Keratinocyte (primary cell): ENCODE measurements at regions not wholly inside any gene's neighbourhood (a gene's known extent, or its start where the extent isn't known, plus 50 kb on each side); places are given as distances from the start of the nearest gene placed in this dataset.

Experiments used
- DNase-seq: peaks from one replicate; pipeline ENCODE4 v3.0.0-alpha.2; 2011; ENCODE audit warnings: low read depth, missing footprints, low spot score
- FAIRE-seq: peaks from 2 replicates; lab custom pipeline; 2011; peaks lifted over from hg19 to GRCh38; lab: Jason Lieb, UNC
- H2AFZ ChIP-seq: 2 replicates; pipeline ENCODE4 v1.6.0; 2012; ENCODE audit warnings: low read length, control low read depth, inconsistent platforms; ENCODE audit not compliant: control insufficient read depth
- H3K27ac ChIP-seq: 2 replicates; pipeline ENCODE4 v1.5.1; 2011; ENCODE audit warnings: low read length; ENCODE audit not compliant: control insufficient read depth, insufficient read depth
- H3K27me3 ChIP-seq: 3 replicates; pipeline ENCODE4 v1.6.0; 2011; ENCODE audit warnings: low read length; ENCODE audit not compliant: control insufficient read depth, insufficient read depth; ENCODE audit errors: extremely low read depth
- H3K36me3 ChIP-seq, 2 experiments: 2 replicates in 1 of 2; 3 replicates in 1 of 2; pipeline ENCODE4 v1.5.1; 2011; ENCODE audit warnings: low read length in 2 of 2, mild to moderate bottlenecking in 1 of 2; ENCODE audit not compliant: control insufficient read depth in 2 of 2, insufficient read depth in 2 of 2; ENCODE audit errors: extremely low read depth in 1 of 2
- H3K4me1 ChIP-seq: 3 replicates; pipeline ENCODE4 v1.5.1; 2011; ENCODE audit warnings: low read length; ENCODE audit not compliant: control insufficient read depth, insufficient read depth; ENCODE audit errors: extremely low read depth
- H3K4me2 ChIP-seq: 3 replicates; pipeline ENCODE4 v1.6.0; 2011; ENCODE audit warnings: low read depth, low read length; ENCODE audit not compliant: control insufficient read depth, insufficient read depth; ENCODE audit errors: extremely low read depth
- H3K4me3 ChIP-seq, 3 experiments: fragments of 200-600 bp in 1 of 3; sonication (generic) in 1 of 3; 2 replicates in 2 of 3; 3 replicates in 1 of 3; pipeline ENCODE4 v1.5.1; 2011 to 2016; ENCODE audit warnings: low read length in 3 of 3, mild to moderate bottlenecking in 3 of 3, control low read depth in 2 of 3, inconsistent platforms in 1 of 3, low read depth in 1 of 3, mixed read lengths in 1 of 3, mixed run types in 1 of 3, moderate library complexity in 1 of 3; ENCODE audit not compliant: control insufficient read depth in 2 of 3, insufficient read depth in 2 of 3; ENCODE audit errors: extremely low read depth in 1 of 3
- H3K79me2 ChIP-seq: 2 replicates; pipeline ENCODE4 v1.6.0; 2012; ENCODE audit warnings: low read length; ENCODE audit not compliant: control insufficient read depth, insufficient read depth
- H3K9ac ChIP-seq: 3 replicates; pipeline ENCODE4 v1.6.0; 2011; ENCODE audit warnings: low read length; ENCODE audit not compliant: control insufficient read depth, insufficient read depth; ENCODE audit errors: extremely low read depth
- H3K9me1 ChIP-seq: 3 replicates; pipeline ENCODE4 v1.6.0; 2011; ENCODE audit warnings: low read length; ENCODE audit not compliant: control insufficient read depth, insufficient read depth; ENCODE audit errors: extremely low read depth
- H3K9me3 ChIP-seq: 2 replicates; pipeline ENCODE4 v1.5.1; 2012; ENCODE audit warnings: low read depth, low read length; ENCODE audit not compliant: control insufficient read depth
- H4K20me1 ChIP-seq: 3 replicates; pipeline ENCODE4 v1.6.0; 2011; ENCODE audit warnings: low read length; ENCODE audit not compliant: control insufficient read depth, insufficient read depth; ENCODE audit errors: extremely low read depth
- EZH2 ChIP-seq: IDR thresholded peaks from one replicate; pipeline ENCODE4 v1.6.1; 2012; ENCODE audit warnings: inconsistent platforms, mild to moderate bottlenecking, low read length, moderate library complexity
- dilution Hi-C: fragments of 300-500 bp; cut with MboI; formaldehyde crosslinking; loops from one replicate; pipeline ENCODE4 v1.7.0; 2020; ENCODE audit warnings: low sequenced_read_pairs; ENCODE audit not compliant: extremely low pct_ligation_motif_present
- TF ChIP-seq, protein P1 (sequence below), 3 experiments: IDR thresholded peaks in 1 of 3; conservative IDR thresholded peaks in 1 of 3; optimal IDR thresholded peaks in 1 of 3; 2 replicates in 2 of 3; 3 replicates in 1 of 3; pipeline versions ENCODE3 to v1.5.1; 2011; ENCODE audit warnings: low read length in 3 of 3, mild to moderate bottlenecking in 3 of 3, moderate library complexity in 2 of 3, control low read depth in 1 of 3, inconsistent platforms in 1 of 3; ENCODE audit not compliant: insufficient read depth in 2 of 3; ENCODE audit errors: extremely low read depth in 1 of 3

DNA sequence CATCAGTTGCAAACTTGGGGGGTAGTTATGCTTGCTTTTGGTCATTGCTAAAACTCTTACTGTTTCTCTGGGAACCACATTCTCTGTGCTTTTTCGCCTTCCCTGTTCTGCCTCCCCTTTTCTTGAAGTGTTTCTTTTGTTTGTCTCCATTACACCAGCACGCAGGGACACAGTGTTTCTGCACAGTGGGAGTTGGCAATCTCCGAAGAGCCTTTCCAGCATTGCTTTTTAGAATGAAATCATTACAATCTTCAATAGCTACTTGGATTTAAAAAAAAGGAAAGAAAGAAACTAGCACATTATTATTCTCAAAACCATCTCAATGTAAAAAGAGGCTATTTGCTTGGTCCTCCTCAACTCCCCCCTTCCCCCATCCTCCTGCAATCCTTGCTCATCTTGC is 536.7 kb upstream of the MMS22L start:
- DNase-seq: no peak
- Histone ChIP-seq H3K9ac (no peak overlapping the region), H3K9me3 (no peaks in the 10 kb centered on the region), H3K36me3 (no peaks in the 10 kb centered on the region), H3K27me3 (no peaks in the 10 kb centered on the region), H3K4me2 (no peak overlapping the region), H3K27ac (no peak overlapping the region), H4K20me1 (no peaks in the 10 kb centered on the region), H3K79me2 (no peaks in the 10 kb centered on the region), H3K9me1 (no peaks in the 10 kb centered on the region), H3K4me1 (no peaks in the 10 kb centered on the region), H3K4me3 (no peak overlapping the region), H2AFZ (no peak overlapping the region)
- FAIRE-seq: no peak
- dilution Hi-C loops: no loop called here
- no peak for TF ChIP-seq EZH2
- TF ChIP-seq, protein P1, sequence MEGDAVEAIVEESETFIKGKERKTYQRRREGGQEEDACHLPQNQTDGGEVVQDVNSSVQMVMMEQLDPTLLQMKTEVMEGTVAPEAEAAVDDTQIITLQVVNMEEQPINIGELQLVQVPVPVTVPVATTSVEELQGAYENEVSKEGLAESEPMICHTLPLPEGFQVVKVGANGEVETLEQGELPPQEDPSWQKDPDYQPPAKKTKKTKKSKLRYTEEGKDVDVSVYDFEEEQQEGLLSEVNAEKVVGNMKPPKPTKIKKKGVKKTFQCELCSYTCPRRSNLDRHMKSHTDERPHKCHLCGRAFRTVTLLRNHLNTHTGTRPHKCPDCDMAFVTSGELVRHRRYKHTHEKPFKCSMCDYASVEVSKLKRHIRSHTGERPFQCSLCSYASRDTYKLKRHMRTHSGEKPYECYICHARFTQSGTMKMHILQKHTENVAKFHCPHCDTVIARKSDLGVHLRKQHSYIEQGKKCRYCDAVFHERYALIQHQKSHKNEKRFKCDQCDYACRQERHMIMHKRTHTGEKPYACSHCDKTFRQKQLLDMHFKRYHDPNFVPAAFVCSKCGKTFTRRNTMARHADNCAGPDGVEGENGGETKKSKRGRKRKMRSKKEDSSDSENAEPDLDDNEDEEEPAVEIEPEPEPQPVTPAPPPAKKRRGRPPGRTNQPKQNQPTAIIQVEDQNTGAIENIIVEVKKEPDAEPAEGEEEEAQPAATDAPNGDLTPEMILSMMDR (optimal IDR thresholded peaks at IDR 0.05 in 1 of 3, IDR thresholded peaks at IDR 0.05 in 1 of 3, conservative IDR thresholded peaks at IDR 0.05 in 1 of 3; ENCODE audit: extremely low read depth in 1 of 3, insufficient read depth in 2 of 3, low read length in 3 of 3): no peak

DNA sequence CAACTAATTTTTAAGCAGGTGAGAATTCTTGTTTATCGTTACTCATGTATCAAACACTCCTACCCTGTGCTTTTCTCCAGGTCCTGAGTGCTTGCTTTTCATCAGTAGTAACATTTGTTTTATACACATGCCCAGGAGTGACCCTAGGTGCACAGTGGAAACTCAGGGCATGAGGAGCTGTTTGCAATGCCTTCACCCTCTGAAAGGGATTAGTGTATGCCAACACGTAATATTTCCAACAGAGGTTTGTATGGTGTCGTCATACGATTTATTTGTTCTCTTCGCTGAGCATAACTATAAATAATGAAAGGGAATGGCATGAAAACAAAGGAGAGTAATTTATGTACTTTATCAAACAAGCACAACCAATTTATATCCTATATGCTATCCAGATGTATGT is 537.4 kb upstream of the MMS22L start:
- Histone ChIP-seq H3K9ac (no peak overlapping the region), H3K4me3 (no peak overlapping the region), H3K27ac (no peak overlapping the region), H2AFZ (no peak overlapping the region), H3K4me2 (no peak overlapping the region), H3K36me3 (no peaks in the 10 kb centered on the region), H3K9me1 (no peaks in the 10 kb centered on the region), H4K20me1 (no peaks in the 10 kb centered on the region), H3K4me1 (no peaks in the 10 kb centered on the region), H3K27me3 (no peaks in the 10 kb centered on the region), H3K79me2 (no peaks in the 10 kb centered on the region), H3K9me3 (no peaks in the 10 kb centered on the region)
- DNase-seq (no peak), FAIRE-seq (no peak)
- dilution Hi-C loops: no loop called here
- TF ChIP-seq EZH2: no peak
- TF ChIP-seq, protein P1 (optimal IDR thresholded peaks at IDR 0.05 in 1 of 3, IDR thresholded peaks at IDR 0.05 in 1 of 3, conservative IDR thresholded peaks at IDR 0.05 in 1 of 3; ENCODE audit: extremely low read depth in 1 of 3, insufficient read depth in 2 of 3, low read length in 3 of 3): no peak
